Lower lobe of right lung (tissue), 2 donors: ENCODE measurements at regions not wholly inside any gene's neighbourhood (a gene's known extent, or its start where the extent isn't known, plus 50 kb on each side); places are given as distances from the start of the nearest gene placed in this dataset.
"Not testable (repeated sequence)": the region's sequence is repeated elsewhere in the genome, so short reads cannot be mapped to it uniquely, and the experiment has no call there.

Experiments
- ATAC-seq, 2 donors: fragments of 200-7000 bp; cut with Tn5 transposase; one replicate each; pipeline ENCODE4 v1.9.1; 2020 to 2022; ENCODE audit warnings: mild to moderate bottlenecking in 2 of 2, moderate library complexity in 2 of 2
- DNase-seq: peaks from one replicate; pipeline ENCODE4 v3.0.0-alpha.2; 2020
- H3K27ac ChIP-seq: fragments of 200-600 bp; one replicate; pipeline ENCODE4 v1.8.0; 2022
- H3K27me3 ChIP-seq: fragments of 200-600 bp; one replicate; pipeline ENCODE4 v1.8.0; 2022; ENCODE audit warnings: low read depth
- H3K36me3 ChIP-seq: fragments of 200-600 bp; one replicate; pipeline ENCODE4 v1.8.0; 2022; ENCODE audit warnings: mild to moderate bottlenecking
- H3K4me1 ChIP-seq: fragments of 200-600 bp; one replicate; pipeline ENCODE4 v1.8.0; 2022
- H3K4me3 ChIP-seq: fragments of 200-600 bp; one replicate; pipeline ENCODE4 v1.8.0; 2022; ENCODE audit warnings: mild to moderate bottlenecking
- H3K9me3 ChIP-seq: fragments of 200-600 bp; one replicate; pipeline ENCODE4 v1.8.0; 2022
- intact Hi-C: fragments of 100-400 bp; cut with DNase I; formaldehyde crosslinking; loops from one replicate; pipeline ENCODE4 v1.11.0; 2022
- TF ChIP-seq, protein P1 (sequence below): fragments of 200-600 bp; IDR thresholded peaks from one replicate; pipeline ENCODE4 v1.8.0; 2022; ENCODE audit warnings: antibody characterized with exemption, mild to moderate bottlenecking
- donor health status: DM: no; HTN: yes; CAD: no; lungs with severe emphysema.

- Histone ChIP-seq H3K36me3 (no peaks in the 10 kb centered on the region), H3K27me3 (no peaks in the 10 kb centered on the region), H3K4me1 (no peaks in the 10 kb centered on the region), H3K27ac (no peak overlapping the region), H3K4me3 (no peak overlapping the region), H3K9me3 (no peaks in the 10 kb centered on the region)
- DNase-seq, result no peak
- intact Hi-C loops, result no loop called here
- TF ChIP-seq, protein P1, sequence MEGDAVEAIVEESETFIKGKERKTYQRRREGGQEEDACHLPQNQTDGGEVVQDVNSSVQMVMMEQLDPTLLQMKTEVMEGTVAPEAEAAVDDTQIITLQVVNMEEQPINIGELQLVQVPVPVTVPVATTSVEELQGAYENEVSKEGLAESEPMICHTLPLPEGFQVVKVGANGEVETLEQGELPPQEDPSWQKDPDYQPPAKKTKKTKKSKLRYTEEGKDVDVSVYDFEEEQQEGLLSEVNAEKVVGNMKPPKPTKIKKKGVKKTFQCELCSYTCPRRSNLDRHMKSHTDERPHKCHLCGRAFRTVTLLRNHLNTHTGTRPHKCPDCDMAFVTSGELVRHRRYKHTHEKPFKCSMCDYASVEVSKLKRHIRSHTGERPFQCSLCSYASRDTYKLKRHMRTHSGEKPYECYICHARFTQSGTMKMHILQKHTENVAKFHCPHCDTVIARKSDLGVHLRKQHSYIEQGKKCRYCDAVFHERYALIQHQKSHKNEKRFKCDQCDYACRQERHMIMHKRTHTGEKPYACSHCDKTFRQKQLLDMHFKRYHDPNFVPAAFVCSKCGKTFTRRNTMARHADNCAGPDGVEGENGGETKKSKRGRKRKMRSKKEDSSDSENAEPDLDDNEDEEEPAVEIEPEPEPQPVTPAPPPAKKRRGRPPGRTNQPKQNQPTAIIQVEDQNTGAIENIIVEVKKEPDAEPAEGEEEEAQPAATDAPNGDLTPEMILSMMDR, result no peak
- ATAC-seq, result no peak
Measured at GRCh38 chr12:93091886-93092648, 163.0 kb upstream of the EEA1 start.

GRCh38 chr12:93092649-93092945 lies 163.5 kb upstream of the EEA1 start:
- Histone ChIP-seq H3K36me3 (no peaks in the 10 kb centered on the region), H3K9me3 (no peaks in the 10 kb centered on the region), H3K27me3 (no peaks in the 10 kb centered on the region), H3K4me1 (no peaks in the 10 kb centered on the region), H3K27ac (no peak overlapping the region), H3K4me3 (no peak overlapping the region)
- DNase-seq, result no peak
- ATAC-seq, result no peak
- intact Hi-C loops, result no loop called here
- TF ChIP-seq, protein P1, result no peak

DNA sequence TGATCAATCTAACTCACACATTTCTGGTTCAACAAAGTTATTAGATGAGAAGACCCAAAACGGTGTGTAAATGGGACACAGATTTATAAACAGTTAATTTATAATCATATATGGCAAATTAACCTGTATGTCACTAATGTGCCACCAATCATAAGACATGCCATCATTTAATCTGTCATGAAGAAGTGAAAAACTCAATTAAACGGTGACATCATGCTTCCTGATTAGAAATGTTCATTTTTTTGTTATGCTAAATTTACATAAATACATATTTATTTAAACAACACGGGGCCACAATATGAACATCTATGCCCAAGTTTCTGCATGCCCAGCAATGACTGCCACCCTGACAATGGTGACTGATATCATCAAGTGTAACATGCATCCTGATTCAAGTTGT lies 164.1 kb upstream of the EEA1 start:
- no peak overlapping the region for H3K27ac ChIP-seq
- no peaks in the 10 kb centered on the region for H3K27me3 ChIP-seq
- no peak for ATAC-seq
- no peak overlapping the region for H3K4me3 ChIP-seq
- H3K36me3 ChIP-seq, result no peaks in the 10 kb centered on the region
- no peak for DNase-seq
- no peaks in the 10 kb centered on the region for H3K4me1 ChIP-seq
- TF ChIP-seq, protein P1, result no peak
- H3K9me3 ChIP-seq, result no peaks in the 10 kb centered on the region
- intact Hi-C loops, result no loop called here

DNA sequence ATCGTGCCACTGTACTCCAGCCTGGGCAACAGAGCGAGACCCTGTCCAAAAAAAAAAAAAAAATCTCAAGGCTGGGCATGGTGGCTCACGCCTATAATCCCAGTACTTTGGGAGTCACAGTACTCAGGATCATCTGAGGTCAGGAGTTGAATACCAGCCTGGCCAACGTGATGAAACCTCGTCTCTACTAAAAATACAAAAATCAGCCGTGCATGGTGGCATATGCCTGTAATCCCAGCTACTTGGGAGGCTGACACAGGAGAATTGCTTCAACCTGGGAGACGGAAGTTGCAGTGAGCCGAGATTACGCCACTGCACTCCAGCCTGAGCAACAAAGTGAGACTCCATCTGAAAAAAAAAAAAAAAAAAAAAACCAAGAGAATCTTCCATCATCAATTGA lies 165.1 kb upstream of the EEA1 start:
- H3K9me3 ChIP-seq, H3K36me3 ChIP-seq, H3K4me3 ChIP-seq, H3K27me3 ChIP-seq, DNase-seq, H3K27ac ChIP-seq, intact Hi-C loops, H3K4me1 ChIP-seq, ATAC-seq: not testable (repeated sequence)

DNA sequence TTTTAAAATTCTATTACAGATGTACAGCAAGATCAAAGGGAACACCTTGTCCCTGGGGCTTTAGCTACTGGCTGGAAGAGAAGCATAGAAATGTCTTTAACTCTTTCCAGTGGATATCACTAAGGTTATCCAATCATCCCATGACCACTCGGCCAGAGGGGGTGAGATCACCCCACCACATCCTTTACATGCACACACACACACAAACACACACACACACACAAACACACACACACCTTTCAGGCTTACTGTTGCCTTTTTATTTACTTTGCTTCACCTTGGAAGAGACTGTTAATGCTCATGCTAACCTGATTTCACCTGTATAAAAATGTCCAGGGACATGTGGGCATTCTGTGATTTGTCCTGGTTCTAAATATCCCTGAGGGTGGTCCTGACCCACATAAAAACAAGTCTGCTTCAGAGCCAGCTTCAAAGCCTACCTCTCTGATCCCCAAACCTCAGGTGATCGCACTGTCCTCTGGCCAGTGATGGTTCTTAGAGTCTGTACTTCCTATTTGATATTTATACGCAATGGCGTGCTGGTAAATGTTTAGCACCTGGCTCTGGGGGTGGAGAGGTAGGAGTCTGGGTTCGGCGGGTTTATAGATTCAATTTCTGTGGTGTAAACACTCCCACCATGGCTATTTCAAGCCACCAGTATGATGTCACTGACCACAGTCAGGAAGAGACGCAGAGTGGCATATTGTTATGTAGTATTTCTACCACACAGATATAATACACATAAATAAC lies 166.1 kb upstream of the EEA1 start:
- Histone ChIP-seq H3K27ac (no peak overlapping the region), H3K27me3 (no peaks in the 10 kb centered on the region), H3K9me3 (no peaks in the 10 kb centered on the region), H3K4me1 (no peaks in the 10 kb centered on the region), H3K36me3 (no peaks in the 10 kb centered on the region), H3K4me3 (no peak overlapping the region)
- ATAC-seq (no peak), DNase-seq (no peak)
- TF ChIP-seq, protein P1, result no peak
- intact Hi-C loops, result no loop called here

DNA sequence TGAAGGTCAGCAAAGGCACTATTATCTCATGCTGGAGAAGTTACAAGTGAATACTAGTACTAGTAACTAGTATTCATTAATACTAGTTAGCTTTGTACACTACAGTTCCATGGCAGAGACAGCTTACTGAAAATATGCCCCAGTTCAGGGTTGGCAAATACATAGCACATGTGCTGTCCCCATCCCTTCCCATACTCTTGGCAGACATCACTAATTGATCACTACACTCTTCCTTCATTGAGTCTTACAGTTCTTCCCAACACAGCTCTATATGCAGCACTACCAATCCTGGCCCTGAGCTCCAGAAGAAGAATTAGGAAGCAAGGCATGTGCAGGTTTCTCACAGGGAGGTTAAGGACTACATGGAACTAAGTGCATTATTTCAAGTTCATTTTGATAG lies 168.3 kb upstream of the EEA1 start:
- no peak for ATAC-seq
- H3K9me3 ChIP-seq, result no peaks in the 10 kb centered on the region
- no peaks in the 10 kb centered on the region for H3K4me1 ChIP-seq
- DNase-seq, result no peak
- no peaks in the 10 kb centered on the region for H3K27me3 ChIP-seq
- intact Hi-C loops, result no loop called here
- no peak overlapping the region for H3K27ac ChIP-seq
- TF ChIP-seq, protein P1, result no peak
- H3K4me3 ChIP-seq, result no peak overlapping the region
- no peaks in the 10 kb centered on the region for H3K36me3 ChIP-seq
